Vagina (tissue), 2 donors: ENCODE measurements at regions not wholly inside any gene's neighbourhood (a gene's known extent, or its start where the extent isn't known, plus 50 kb on each side); places are given as distances from the start of the nearest gene placed in this dataset.

ENCODE experiments used
- DNase-seq, 2 donors: peaks; one replicate each; pipeline ENCODE4 v3.0.0-alpha.2; 2017; ENCODE audit errors: extremely low spot score in 2 of 2
- H3K27ac ChIP-seq: fragments of 200-600 bp; sonication (generic); one replicate; pipeline ENCODE4 v1.5.1; 2019
- H3K27me3 ChIP-seq: fragments of 200-600 bp; sonication (generic); one replicate; pipeline ENCODE4 v1.5.1; 2019
- H3K36me3 ChIP-seq, 2 donors: fragments of 200-600 bp; sonication (generic); one replicate each; pipeline ENCODE4 v1.5.1; 2017 to 2019
- H3K4me1 ChIP-seq: fragments of 200-600 bp; sonication (generic); one replicate; pipeline ENCODE4 v1.5.1; 2019
- H3K4me3 ChIP-seq, 2 donors: fragments of 200-600 bp; sonication (generic); 1 replicate in 1 of 2; 2 replicates in 1 of 2; pipeline ENCODE4 v1.5.1; 2016 to 2019
- H3K9me3 ChIP-seq: fragments of 200-600 bp; sonication (generic); one replicate; pipeline ENCODE4 v1.5.1; 2019
- POLR2A ChIP-seq, 2 donors: fragments of 450-650 bp; IDR thresholded peaks; one replicate each; pipeline ENCODE4 v1.6.1; 2017; ENCODE audit warnings: antibody characterized with exemption in 2 of 2, mild to moderate bottlenecking in 2 of 2, moderate library complexity in 2 of 2
- POLR2AphosphoS5 ChIP-seq, 2 donors: sonication (generic); formaldehyde crosslinking; IDR thresholded peaks; one replicate each; pipeline ENCODE4 v1.9.0; 2017; ENCODE audit warnings: antibody characterized with exemption in 2 of 2, mild to moderate bottlenecking in 2 of 2, low read depth in 1 of 2; ENCODE audit not compliant: insufficient read depth in 1 of 2
- intact Hi-C: fragments of 100-400 bp; cut with DNase I; formaldehyde crosslinking; loops from one replicate; pipeline ENCODE4 v1.15.1; 2023
- TF ChIP-seq, protein P1 (sequence below), 3 experiments: fragments of 450-650 bp in 2 of 3; fragments of 200-600 bp in 1 of 3; sonication (generic) in 1 of 3; IDR thresholded peaks; one replicate each; pipeline ENCODE4 v1.5.1; 2017 to 2019; ENCODE audit warnings: antibody characterized with exemption in 3 of 3, mild to moderate bottlenecking in 2 of 3, moderate library complexity in 2 of 3

DNA sequence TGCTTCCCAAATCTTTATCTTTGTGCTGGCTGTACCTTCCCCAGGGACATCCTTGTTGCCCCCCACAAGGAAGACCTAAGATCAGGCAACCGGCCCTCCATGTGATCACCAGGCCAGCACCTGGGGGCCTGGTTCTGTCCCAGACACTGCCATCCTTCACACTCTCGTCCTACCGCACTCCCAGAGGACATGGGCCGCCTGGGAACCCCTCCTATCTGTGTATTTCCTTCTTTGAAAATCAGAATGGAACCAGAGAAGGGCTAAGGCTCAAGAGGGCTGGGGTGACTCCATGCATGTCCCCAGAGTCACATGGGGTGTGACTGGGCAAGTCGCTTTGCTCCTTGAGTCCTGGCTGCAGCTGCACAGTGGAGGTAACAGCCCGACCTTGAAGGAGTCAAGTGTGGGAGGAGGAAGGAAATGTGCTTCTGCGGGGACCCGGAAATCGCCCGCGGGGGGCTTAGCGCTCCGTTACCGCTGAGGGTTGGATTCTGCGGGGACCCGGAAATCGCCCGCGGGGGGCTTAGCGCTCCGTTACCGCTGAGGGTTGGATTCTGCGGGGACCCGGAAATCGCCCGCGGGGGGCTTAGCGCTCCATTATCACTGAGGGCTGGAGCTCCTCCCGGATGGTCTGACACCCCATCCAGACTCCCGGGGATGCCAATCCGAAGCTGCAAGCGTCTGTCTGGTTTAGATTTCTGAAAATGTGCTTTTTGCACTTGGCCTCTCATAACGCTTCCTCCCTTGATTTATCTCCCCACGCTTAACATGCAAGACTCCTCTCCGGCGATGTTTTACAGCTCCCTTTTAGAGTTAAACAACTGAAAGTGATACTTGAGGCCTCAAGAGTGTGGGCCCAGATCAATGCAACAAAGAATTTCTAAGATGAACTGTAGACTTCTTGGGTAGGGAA is 278.9 kb downstream of the NPHP4 start:
- TF ChIP-seq POLR2A (IDR thresholded peaks at IDR 0.05): no peak
- TF ChIP-seq, protein P1, sequence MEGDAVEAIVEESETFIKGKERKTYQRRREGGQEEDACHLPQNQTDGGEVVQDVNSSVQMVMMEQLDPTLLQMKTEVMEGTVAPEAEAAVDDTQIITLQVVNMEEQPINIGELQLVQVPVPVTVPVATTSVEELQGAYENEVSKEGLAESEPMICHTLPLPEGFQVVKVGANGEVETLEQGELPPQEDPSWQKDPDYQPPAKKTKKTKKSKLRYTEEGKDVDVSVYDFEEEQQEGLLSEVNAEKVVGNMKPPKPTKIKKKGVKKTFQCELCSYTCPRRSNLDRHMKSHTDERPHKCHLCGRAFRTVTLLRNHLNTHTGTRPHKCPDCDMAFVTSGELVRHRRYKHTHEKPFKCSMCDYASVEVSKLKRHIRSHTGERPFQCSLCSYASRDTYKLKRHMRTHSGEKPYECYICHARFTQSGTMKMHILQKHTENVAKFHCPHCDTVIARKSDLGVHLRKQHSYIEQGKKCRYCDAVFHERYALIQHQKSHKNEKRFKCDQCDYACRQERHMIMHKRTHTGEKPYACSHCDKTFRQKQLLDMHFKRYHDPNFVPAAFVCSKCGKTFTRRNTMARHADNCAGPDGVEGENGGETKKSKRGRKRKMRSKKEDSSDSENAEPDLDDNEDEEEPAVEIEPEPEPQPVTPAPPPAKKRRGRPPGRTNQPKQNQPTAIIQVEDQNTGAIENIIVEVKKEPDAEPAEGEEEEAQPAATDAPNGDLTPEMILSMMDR (IDR thresholded peaks at IDR 0.05): no peak
- no peak overlapping the region for H3K4me3 ChIP-seq
- no peak for DNase-seq
- no peaks in the 10 kb centered on the region for H3K9me3 ChIP-seq
- H3K27me3 ChIP-seq: no peaks in the 10 kb centered on the region
- no peaks in the 10 kb centered on the region for H3K4me1 ChIP-seq
- no peak overlapping the region for H3K27ac ChIP-seq
- intact Hi-C loops: no loop called here
- H3K36me3 ChIP-seq: no peaks in the 10 kb centered on the region

DNA sequence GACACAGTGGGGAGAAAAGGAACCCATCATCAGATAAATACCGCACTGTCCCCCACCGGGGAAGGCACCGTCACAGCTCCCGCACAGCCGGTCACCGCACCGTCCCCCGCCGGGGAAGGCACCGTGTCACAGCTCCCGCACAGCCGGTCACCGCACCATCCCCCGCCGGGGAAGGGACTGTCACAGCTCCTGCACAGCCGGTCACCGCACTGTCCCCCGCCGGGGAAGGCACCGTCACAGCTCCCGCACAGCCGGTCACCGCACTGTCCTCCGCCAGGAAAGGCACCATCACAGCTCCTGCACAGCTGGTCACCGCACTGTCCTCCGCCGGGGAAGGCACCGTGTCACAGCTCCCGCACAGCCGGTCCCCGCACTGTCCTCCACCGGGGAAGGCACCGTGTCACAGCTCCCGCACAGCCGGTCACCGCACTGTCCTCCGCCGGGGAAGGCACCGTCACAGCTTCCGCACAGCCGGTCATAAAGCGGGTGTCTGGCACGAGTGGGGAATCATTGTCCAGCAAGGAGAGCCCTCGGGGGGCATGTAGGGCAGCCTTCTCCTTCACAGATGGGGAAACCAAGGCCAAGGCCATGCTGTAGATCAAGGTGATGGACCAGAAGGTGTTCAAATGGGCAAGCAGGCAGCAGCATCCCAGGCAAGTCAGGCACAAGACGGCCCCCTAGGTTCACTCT is 280.1 kb downstream of the NPHP4 start:
- no peak for DNase-seq
- Histone ChIP-seq H3K4me1 (no peaks in the 10 kb centered on the region), H3K36me3 (no peaks in the 10 kb centered on the region), H3K27me3 (no peaks in the 10 kb centered on the region), H3K27ac (no peak overlapping the region), H3K4me3 (no peak overlapping the region), H3K9me3 (no peaks in the 10 kb centered on the region)
- TF ChIP-seq POLR2AphosphoS5 (IDR thresholded peaks at IDR 0.05; ENCODE audit: insufficient read depth in 1 of 2, low read depth in 1 of 2) (no peak), POLR2A (IDR thresholded peaks at IDR 0.05) (no peak)
- TF ChIP-seq, protein P1 (IDR thresholded peaks at IDR 0.05): no peak
- intact Hi-C loops: no loop called here

DNA sequence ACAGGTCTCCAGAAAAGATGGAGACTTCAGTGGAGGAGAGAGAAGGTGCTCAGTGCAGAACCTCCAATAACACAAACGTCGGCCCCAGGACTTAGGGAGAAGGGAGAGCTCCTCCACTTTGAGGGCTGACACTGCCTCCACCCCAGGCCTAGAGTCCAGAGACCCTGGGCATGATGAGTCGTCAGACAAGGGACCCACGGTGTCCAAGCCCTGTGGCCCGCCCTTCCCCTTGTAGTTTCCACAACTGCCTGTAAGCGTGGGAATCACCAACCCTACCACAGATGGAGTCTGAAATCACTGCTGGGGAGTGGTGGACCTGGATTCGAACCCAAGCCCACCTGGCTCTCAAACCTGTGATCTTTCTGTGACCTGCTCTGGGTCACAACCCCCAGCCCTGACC is 281.1 kb downstream of the NPHP4 start:
- TF ChIP-seq, protein P1 (IDR thresholded peaks at IDR 0.05): no peak
- no peak for TF ChIP-seq POLR2A (IDR thresholded peaks at IDR 0.05)
- TF ChIP-seq POLR2AphosphoS5 (IDR thresholded peaks at IDR 0.05; ENCODE audit: insufficient read depth in 1 of 2, low read depth in 1 of 2): no peak
- no peak for DNase-seq
- Histone ChIP-seq H3K4me3 (no peak overlapping the region), H3K36me3 (no peaks in the 10 kb centered on the region), H3K4me1 (no peaks in the 10 kb centered on the region), H3K9me3 (no peaks in the 10 kb centered on the region), H3K27me3 (no peaks in the 10 kb centered on the region), H3K27ac (no peak overlapping the region)
- intact Hi-C loops: no loop called here

DNA sequence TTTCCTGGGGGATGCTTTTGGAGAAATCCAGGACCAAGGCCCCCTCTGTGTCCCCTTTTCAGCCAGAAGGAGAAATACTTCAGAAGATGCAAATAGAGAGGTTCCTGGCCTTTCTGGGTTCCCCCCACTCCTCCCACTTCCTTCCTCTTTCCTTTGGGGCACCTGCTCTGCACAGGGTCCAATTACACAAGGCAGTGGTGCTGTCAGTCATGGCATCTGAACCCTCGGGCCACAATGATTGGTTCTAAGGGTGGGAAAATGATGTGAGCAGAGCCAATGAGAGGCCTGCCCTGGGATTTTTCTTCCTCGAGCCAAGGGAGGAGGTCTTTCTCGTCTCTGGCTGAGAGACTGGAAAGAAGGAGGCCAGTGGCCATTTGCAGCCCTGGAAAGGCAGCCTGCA is 282.2 kb downstream of the NPHP4 start:
- Histone ChIP-seq H3K4me3 (no peak overlapping the region), H3K4me1 (no peaks in the 10 kb centered on the region), H3K9me3 (no peaks in the 10 kb centered on the region), H3K36me3 (no peaks in the 10 kb centered on the region), H3K27me3 (no peaks in the 10 kb centered on the region), H3K27ac (no peak overlapping the region)
- DNase-seq: no peak
- intact Hi-C loops: no loop called here
- TF ChIP-seq, protein P1 (IDR thresholded peaks at IDR 0.05): no peak
- no peak for TF ChIP-seq POLR2A (IDR thresholded peaks at IDR 0.05)
- no peak for TF ChIP-seq POLR2AphosphoS5 (IDR thresholded peaks at IDR 0.05; ENCODE audit: insufficient read depth in 1 of 2, low read depth in 1 of 2)
